ENCODE measurements at regions not wholly inside any gene's neighbourhood (a gene's known extent, or its start where the extent isn't known, plus 50 kb on each side); places are given as distances from the start of the nearest gene placed in this dataset.

GRCh38 chr11:129598378-129598777 lies 217.3 kb upstream of the TMEM45B start:
- no peak overlapping the region for H3K27ac ChIP-seq (ENCODE audit: low read depth, low read length)
- H3K79me2 ChIP-seq (ENCODE audit: insufficient read depth, low read length) = no peaks in the 10 kb centered on the region
- RAD21 ChIA-PET (ENCODE audit: low non-redundant PET in 1 of 2, low total read pairs in 2 of 2, uncharacterized antibody in 2 of 2, unreplicated experiment in 2 of 2) = no interaction called here
- DNase-seq (ENCODE audit: low read depth, low spot score) (no peak), ATAC-seq (no peak)
- H3K9me2 ChIP-seq (ENCODE audit: insufficient read depth) = no peaks in the 10 kb centered on the region
- H3K4me2 ChIP-seq (ENCODE audit: low read length) = no peak overlapping the region
- BruUV-seq (replicated peaks) = no TSS peak
- CTCF ChIA-PET = no interaction called here
- TF ChIP-seq CEBPB (IDR thresholded peaks at IDR 0.05; ENCODE audit: low read depth) (no peak), EZH2phosphoT487 (IDR thresholded peaks at IDR 0.05; ENCODE audit: borderline replicate concordance) (no peak), SIN3A (IDR thresholded peaks at IDR 0.05; ENCODE audit: low read depth) (no peak), FOSL1 (IDR thresholded peaks at IDR 0.05; ENCODE audit: low read depth) (no peak), POLR2AphosphoS5 (IDR thresholded peaks at IDR 0.05; ENCODE audit: low read depth, low read length) (no peak), ZFX (IDR thresholded peaks at IDR 0.05) (no peak), ZBTB33 (IDR thresholded peaks at IDR 0.05; ENCODE audit: extremely low read depth, insufficient replicate concordance, low read length) (no peak)
- H4K20me1 ChIP-seq (ENCODE audit: insufficient read depth) = no peaks in the 10 kb centered on the region
- no peak overlapping the region for H3K4me3 ChIP-seq (replicated peaks in 1 of 2; ENCODE audit: low read depth in 1 of 2, low read length in 2 of 2)
- intact Hi-C loops (cut with micrococcal nuclease) = no loop called here
- no peaks in the 10 kb centered on the region for H3K4me1 ChIP-seq (ENCODE audit: control insufficient read depth in 1 of 2, insufficient read depth in 2 of 2, low read length in 2 of 2)
- no peaks in the 10 kb centered on the region for H3K27me3 ChIP-seq (ENCODE audit: insufficient read depth, low read length)
- no peaks in the 10 kb centered on the region for H3K36me3 ChIP-seq (ENCODE audit: control insufficient read depth in 1 of 2, insufficient read depth in 2 of 2, low read length in 2 of 2)
- POLR2A ChIA-PET = no interaction called here
- H3K9me3 ChIP-seq (ENCODE audit: control insufficient read depth in 1 of 2, insufficient read depth in 1 of 2, low read depth in 1 of 2, low read length in 2 of 2) = no peaks in the 10 kb centered on the region
- H3K9ac ChIP-seq (ENCODE audit: low read length) = no peak overlapping the region
- H2AFZ ChIP-seq (ENCODE audit: low read depth, low read length, poor library complexity, severe bottlenecking) = no peak overlapping the region

DNA sequence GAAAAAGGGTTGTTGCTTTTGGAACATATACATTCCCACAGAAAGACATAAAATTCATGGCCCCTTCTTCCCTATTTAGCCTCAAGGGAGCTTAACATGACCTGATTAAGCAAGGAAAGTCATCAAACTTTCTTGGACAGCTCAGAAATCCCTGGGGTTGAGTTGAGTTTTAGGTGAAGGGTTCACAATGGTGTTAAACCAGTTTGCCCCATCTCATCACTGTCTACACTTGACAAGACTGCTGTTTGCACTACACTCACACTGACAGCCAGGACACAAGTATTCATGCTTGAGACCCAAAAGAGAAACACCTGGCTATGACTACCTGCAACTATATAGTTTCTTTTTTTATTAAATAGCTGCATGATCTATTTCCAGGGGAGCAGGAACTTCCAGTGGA lies 209.8 kb upstream of the TMEM45B start:
- ChIA-PET RAD21 (ENCODE audit: low non-redundant PET in 1 of 2, low total read pairs in 2 of 2, uncharacterized antibody in 2 of 2, unreplicated experiment in 2 of 2) (interaction anchor here in 1 of 2 experiments (0.7 kb wide), 1 partner anchor 28 kb away, joined by 3 read pairs; no protein-coding TSS in a partner anchor), POLR2A (no interaction called here), CTCF (no interaction called here)
- ATAC-seq (no peak), DNase-seq (ENCODE audit: low read depth, low spot score) (no peak)
- H3K27me3 ChIP-seq (ENCODE audit: insufficient read depth, low read length) = no peaks in the 10 kb centered on the region
- no peak overlapping the region for H3K27ac ChIP-seq (ENCODE audit: low read depth, low read length)
- H4K20me1 ChIP-seq (ENCODE audit: insufficient read depth) = no peaks in the 10 kb centered on the region
- intact Hi-C loops (cut with micrococcal nuclease) = no loop called here
- no peaks in the 10 kb centered on the region for H3K9me2 ChIP-seq (ENCODE audit: insufficient read depth)
- H3K4me3 ChIP-seq (replicated peaks in 1 of 2; ENCODE audit: low read depth in 1 of 2, low read length in 2 of 2) = no peak overlapping the region
- no peaks in the 10 kb centered on the region for H3K36me3 ChIP-seq (ENCODE audit: control insufficient read depth in 1 of 2, insufficient read depth in 2 of 2, low read length in 2 of 2)
- no peaks in the 10 kb centered on the region for H3K79me2 ChIP-seq (ENCODE audit: insufficient read depth, low read length)
- H3K4me1 ChIP-seq (ENCODE audit: control insufficient read depth in 1 of 2, insufficient read depth in 2 of 2, low read length in 2 of 2) = no peaks in the 10 kb centered on the region
- H2AFZ ChIP-seq (ENCODE audit: low read depth, low read length, poor library complexity, severe bottlenecking) = no peak overlapping the region
- H3K4me2 ChIP-seq (ENCODE audit: low read length) = no peak overlapping the region
- no peaks in the 10 kb centered on the region for H3K9me3 ChIP-seq (ENCODE audit: control insufficient read depth in 1 of 2, insufficient read depth in 1 of 2, low read depth in 1 of 2, low read length in 2 of 2)
- no TSS peak for BruUV-seq (replicated peaks)
- H3K9ac ChIP-seq (ENCODE audit: low read length) = no peak overlapping the region
- TF ChIP-seq REST (IDR thresholded peaks at IDR 0.05; ENCODE audit: low read depth) (no peak), ATF3 (IDR thresholded peaks at IDR 0.05) (no peak), EZH2phosphoT487 (IDR thresholded peaks at IDR 0.05; ENCODE audit: borderline replicate concordance) (no peak), YY1 (IDR thresholded peaks at IDR 0.05; ENCODE audit: extremely low read depth, insufficient replicate concordance, low read depth, low read length) (no peak), JUND (IDR thresholded peaks at IDR 0.05) (no peak), CEBPB (IDR thresholded peaks at IDR 0.05; ENCODE audit: low read depth) (no peak)
- TF ChIP-seq, protein P1, sequence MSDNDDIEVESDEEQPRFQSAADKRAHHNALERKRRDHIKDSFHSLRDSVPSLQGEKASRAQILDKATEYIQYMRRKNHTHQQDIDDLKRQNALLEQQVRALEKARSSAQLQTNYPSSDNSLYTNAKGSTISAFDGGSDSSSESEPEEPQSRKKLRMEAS (IDR thresholded peaks at IDR 0.05) = no peak
- TF ChIP-seq, protein P2, sequence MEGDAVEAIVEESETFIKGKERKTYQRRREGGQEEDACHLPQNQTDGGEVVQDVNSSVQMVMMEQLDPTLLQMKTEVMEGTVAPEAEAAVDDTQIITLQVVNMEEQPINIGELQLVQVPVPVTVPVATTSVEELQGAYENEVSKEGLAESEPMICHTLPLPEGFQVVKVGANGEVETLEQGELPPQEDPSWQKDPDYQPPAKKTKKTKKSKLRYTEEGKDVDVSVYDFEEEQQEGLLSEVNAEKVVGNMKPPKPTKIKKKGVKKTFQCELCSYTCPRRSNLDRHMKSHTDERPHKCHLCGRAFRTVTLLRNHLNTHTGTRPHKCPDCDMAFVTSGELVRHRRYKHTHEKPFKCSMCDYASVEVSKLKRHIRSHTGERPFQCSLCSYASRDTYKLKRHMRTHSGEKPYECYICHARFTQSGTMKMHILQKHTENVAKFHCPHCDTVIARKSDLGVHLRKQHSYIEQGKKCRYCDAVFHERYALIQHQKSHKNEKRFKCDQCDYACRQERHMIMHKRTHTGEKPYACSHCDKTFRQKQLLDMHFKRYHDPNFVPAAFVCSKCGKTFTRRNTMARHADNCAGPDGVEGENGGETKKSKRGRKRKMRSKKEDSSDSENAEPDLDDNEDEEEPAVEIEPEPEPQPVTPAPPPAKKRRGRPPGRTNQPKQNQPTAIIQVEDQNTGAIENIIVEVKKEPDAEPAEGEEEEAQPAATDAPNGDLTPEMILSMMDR (IDR thresholded peaks at IDR 0.05 in 2 of 3, conservative IDR thresholded peaks at IDR 0.05 in 1 of 3; ENCODE audit: borderline replicate concordance in 1 of 3, insufficient read depth in 1 of 3, low read depth in 2 of 3, low read length in 2 of 3) = no peak

All from HCT116 (cell line).